NCI-H510A (cell line): ENCODE measurements at regions not wholly inside any gene's neighbourhood (a gene's known extent, or its start where the extent isn't known, plus 50 kb on each side); places are given as distances from the start of the nearest gene placed in this dataset.

Source experiments
- DNase-seq: peaks from one replicate; lab custom pipeline; 2025; lab: John Stamatoyannopoulos, UW

GRCh38 chr7:15751191-15751701 is 64.8 kb upstream of the MEOX2 start:
- no peak for DNase-seq

GRCh38 chr7:15750727-15751126 is 64.2 kb upstream of the MEOX2 start:
- DNase-seq, result no peak

GRCh38 chr7:15749631-15750030 is 63.1 kb upstream of the MEOX2 start:
- no peak for DNase-seq

GRCh38 chr7:15747712-15748111 is 61.2 kb upstream of the MEOX2 start:
- DNase-seq, result no peak

- DNase-seq, result no peak
Observed at GRCh38 chr7:15747301-15747700, 60.8 kb upstream of the MEOX2 start.

GRCh38 chr7:15743926-15744480 is 57.5 kb upstream of the MEOX2 start:
- no peak for DNase-seq

GRCh38 chr7:15737601-15738000 is 51.1 kb upstream of the MEOX2 start:
- DNase-seq, result no peak
